ENCODE measurements at regions not wholly inside any gene's neighbourhood (a gene's known extent, or its start where the extent isn't known, plus 50 kb on each side); places are given as distances from the start of the nearest gene placed in this dataset.
A peak's percentile ranks its signal among the peaks of the same experiment; 100 is the strongest.

GRCh38 chr2:217520356-217521010, 482.3 kb downstream of the TNS1 start:
- ChIA-PET CTCF (interaction anchor here (0.9 to 2.8 kb wide), 4 partner anchors 9 to 235 kb away, joined by 3 to 9 read pairs (median 4); no protein-coding TSS in a partner anchor), POLR2A (no interaction called here)
- Histone ChIP-seq H3K9me2 (no peaks in the 10 kb centered on the region), H3K36me3 (replicated peaks in 1 of 2; ENCODE audit: control insufficient read depth in 1 of 2, insufficient read depth in 2 of 2, low read length in 1 of 2) (no peaks in the 10 kb centered on the region), H3K4me2 (no peak overlapping the region; the same call in 1 of the 2 replicates), H3K4me3 (ENCODE audit: low read depth in 2 of 2, low read length in 1 of 2) (no peak overlapping the region), H3K27me3 (ENCODE audit: insufficient read depth) (no peaks in the 10 kb centered on the region), H2AFZ (ENCODE audit: low read depth) (no peak overlapping the region), H3K9ac (no peak overlapping the region), H3K27ac (ENCODE audit: low read depth in 2 of 2, low read length in 1 of 2) (no peak overlapping the region), H3K9me3 (no peaks in the 10 kb centered on the region), H3K4me1 (ENCODE audit: control insufficient read depth in 1 of 2, insufficient read depth in 2 of 2, low read depth in 1 of 2, low read length in 1 of 2) (0 out of 4 replicates have a peak, but pooled peaks cover 0 to 7% of the 10 kb centered on the region in 2 experiments), H3F3A (replicated peaks; ENCODE audit: insufficient read depth) (no peaks in the 10 kb centered on the region), H3K79me2 (ENCODE audit: insufficient read depth) (no peaks in the 10 kb centered on the region), H4K20me1 (ENCODE audit: insufficient read depth) (no peaks in the 10 kb centered on the region)
- TF ChIP-seq PBX3 (IDR thresholded peaks at IDR 0.05) = peak; percentile 23; the same call in 1 of the 2 replicates
- no peak for TF ChIP-seq CTCF (IDR thresholded peaks at IDR 0.05)
- no peak for TF ChIP-seq ELF1 (IDR thresholded peaks at IDR 0.05)
- TF ChIP-seq, protein P1, sequence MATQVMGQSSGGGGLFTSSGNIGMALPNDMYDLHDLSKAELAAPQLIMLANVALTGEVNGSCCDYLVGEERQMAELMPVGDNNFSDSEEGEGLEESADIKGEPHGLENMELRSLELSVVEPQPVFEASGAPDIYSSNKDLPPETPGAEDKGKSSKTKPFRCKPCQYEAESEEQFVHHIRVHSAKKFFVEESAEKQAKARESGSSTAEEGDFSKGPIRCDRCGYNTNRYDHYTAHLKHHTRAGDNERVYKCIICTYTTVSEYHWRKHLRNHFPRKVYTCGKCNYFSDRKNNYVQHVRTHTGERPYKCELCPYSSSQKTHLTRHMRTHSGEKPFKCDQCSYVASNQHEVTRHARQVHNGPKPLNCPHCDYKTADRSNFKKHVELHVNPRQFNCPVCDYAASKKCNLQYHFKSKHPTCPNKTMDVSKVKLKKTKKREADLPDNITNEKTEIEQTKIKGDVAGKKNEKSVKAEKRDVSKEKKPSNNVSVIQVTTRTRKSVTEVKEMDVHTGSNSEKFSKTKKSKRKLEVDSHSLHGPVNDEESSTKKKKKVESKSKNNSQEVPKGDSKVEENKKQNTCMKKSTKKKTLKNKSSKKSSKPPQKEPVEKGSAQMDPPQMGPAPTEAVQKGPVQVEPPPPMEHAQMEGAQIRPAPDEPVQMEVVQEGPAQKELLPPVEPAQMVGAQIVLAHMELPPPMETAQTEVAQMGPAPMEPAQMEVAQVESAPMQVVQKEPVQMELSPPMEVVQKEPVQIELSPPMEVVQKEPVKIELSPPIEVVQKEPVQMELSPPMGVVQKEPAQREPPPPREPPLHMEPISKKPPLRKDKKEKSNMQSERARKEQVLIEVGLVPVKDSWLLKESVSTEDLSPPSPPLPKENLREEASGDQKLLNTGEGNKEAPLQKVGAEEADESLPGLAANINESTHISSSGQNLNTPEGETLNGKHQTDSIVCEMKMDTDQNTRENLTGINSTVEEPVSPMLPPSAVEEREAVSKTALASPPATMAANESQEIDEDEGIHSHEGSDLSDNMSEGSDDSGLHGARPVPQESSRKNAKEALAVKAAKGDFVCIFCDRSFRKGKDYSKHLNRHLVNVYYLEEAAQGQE (IDR thresholded peaks at IDR 0.05; ENCODE audit: low read depth, low read length) = no peak
- no peak for TF ChIP-seq RXRA (IDR thresholded peaks at IDR 0.05; ENCODE audit: borderline replicate concordance, low read depth)
- no peak for TF ChIP-seq FOXJ3 (CRISPR knock-in tag; IDR thresholded peaks at IDR 0.05)
- TF ChIP-seq FOSL2 (IDR thresholded peaks at IDR 0.05; ENCODE audit: borderline replicate concordance, low read depth) = peak; percentile 13; the same call in 1 of the 2 replicates
- 71% methylated on average over 4 of the region's 4 CpGs for whole genome bisulfite sequencing (ENCODE audit: low lambda C conversion rate)
- no peak for DNase-seq

DNA sequence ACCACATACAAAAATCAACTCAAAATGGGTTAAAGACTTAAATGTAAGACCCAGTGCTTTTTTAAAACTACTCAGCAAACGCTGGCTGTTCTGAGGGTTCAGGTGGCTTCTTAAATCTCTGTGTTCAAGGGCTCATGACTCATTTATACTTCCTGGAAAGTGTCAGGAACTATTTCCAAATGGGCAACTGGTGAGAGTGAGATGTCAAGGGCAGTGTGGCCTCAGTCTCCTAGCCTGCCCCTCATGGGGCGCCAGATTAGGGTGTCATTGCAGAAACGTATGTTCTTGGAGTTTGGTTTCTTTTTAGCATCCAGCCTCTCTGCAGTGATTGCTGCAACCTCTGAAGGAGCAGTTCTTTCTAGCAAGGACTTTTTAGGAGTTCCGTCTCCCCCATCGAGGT, 485.4 kb downstream of the TNS1 start:
- H4K20me1 ChIP-seq (ENCODE audit: insufficient read depth) = no peaks in the 10 kb centered on the region
- H3K4me1 ChIP-seq (ENCODE audit: control insufficient read depth in 1 of 2, insufficient read depth in 2 of 2, low read depth in 1 of 2, low read length in 1 of 2) = peaks cover 0 to 7% of the 10 kb centered on the region in 2 experiments; a peak in 1 of 4 replicates
- H3K79me2 ChIP-seq (ENCODE audit: insufficient read depth) = no peaks in the 10 kb centered on the region
- ChIA-PET CTCF (interaction anchor here (0.8 to 2.6 kb wide), 4 partner anchors 196 to 836 kb away, joined by 3 to 9 read pairs (median 7); no protein-coding TSS in a partner anchor), POLR2A (no interaction called here)
- no peak overlapping the region for H3K27ac ChIP-seq (ENCODE audit: low read depth in 2 of 2, low read length in 1 of 2)
- no peak overlapping the region for H3K4me3 ChIP-seq (ENCODE audit: low read depth in 2 of 2, low read length in 1 of 2)
- H2AFZ ChIP-seq (ENCODE audit: low read depth) = no peak overlapping the region
- H3K9ac ChIP-seq = no peak overlapping the region
- H3K4me2 ChIP-seq = no peak overlapping the region
- 77% methylated on average over 5 of the region's 5 CpGs for WGBS (ENCODE audit: low lambda C conversion rate)
- no peaks in the 10 kb centered on the region for H3K9me3 ChIP-seq
- no peaks in the 10 kb centered on the region for H3F3A ChIP-seq (replicated peaks; ENCODE audit: insufficient read depth)
- no peak for TF ChIP-seq NFIC (IDR thresholded peaks at IDR 0.05; ENCODE audit: borderline replicate concordance)
- TF ChIP-seq, protein P2, sequence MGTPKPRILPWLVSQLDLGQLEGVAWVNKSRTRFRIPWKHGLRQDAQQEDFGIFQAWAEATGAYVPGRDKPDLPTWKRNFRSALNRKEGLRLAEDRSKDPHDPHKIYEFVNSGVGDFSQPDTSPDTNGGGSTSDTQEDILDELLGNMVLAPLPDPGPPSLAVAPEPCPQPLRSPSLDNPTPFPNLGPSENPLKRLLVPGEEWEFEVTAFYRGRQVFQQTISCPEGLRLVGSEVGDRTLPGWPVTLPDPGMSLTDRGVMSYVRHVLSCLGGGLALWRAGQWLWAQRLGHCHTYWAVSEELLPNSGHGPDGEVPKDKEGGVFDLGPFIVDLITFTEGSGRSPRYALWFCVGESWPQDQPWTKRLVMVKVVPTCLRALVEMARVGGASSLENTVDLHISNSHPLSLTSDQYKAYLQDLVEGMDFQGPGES (IDR thresholded peaks at IDR 0.05; ENCODE audit: low read depth, low read length) = no peak
- TF ChIP-seq TAF1 (IDR thresholded peaks at IDR 0.05; ENCODE audit: borderline replicate concordance, low read depth, low read length) = no peak
- no peak for TF ChIP-seq ELF1 (IDR thresholded peaks at IDR 0.05)
- TF ChIP-seq MXI1 (IDR thresholded peaks at IDR 0.05; ENCODE audit: low read depth, low read length) = no peak
- H3K27me3 ChIP-seq (ENCODE audit: insufficient read depth) = no peaks in the 10 kb centered on the region
- no peak for DNase-seq
- no peaks in the 10 kb centered on the region for H3K9me2 ChIP-seq
- no peaks in the 10 kb centered on the region for H3K36me3 ChIP-seq (replicated peaks in 1 of 2; ENCODE audit: control insufficient read depth in 1 of 2, insufficient read depth in 2 of 2, low read length in 1 of 2)
